WTC11 (cell line): ENCODE measurements at regions not wholly inside any gene's neighbourhood (a gene's known extent, or its start where the extent isn't known, plus 50 kb on each side); places are given as distances from the start of the nearest gene placed in this dataset.

Experiments
- ATAC-seq: fragments of 200-7000 bp; cut with Tn5 transposase; 2 replicates; pipeline ENCODE4 v1.10.0; 2021; ENCODE audit warnings: mild to moderate bottlenecking, moderate library complexity
- CTCF ChIA-PET: fragments of 300-600 bp; sonication (Branson Sonifier 250); formaldehyde crosslinking; loops from one replicate; lab custom pipeline; 2021; ENCODE audit warnings: antibody characterized with exemption; lab: Charles Lee
- POLR2A ChIA-PET: fragments of 350-600 bp; sonication (Branson Sonifier 250); formaldehyde crosslinking; loops from one replicate; lab custom pipeline; 2021; ENCODE audit warnings: antibody characterized with exemption; lab: Charles Lee
- DNase-seq: peaks from one replicate; pipeline ENCODE4 v3.0.0; 2021; ENCODE audit warnings: low spot score
- H3K27ac Mint-ChIP-seq: 2 replicates; pipeline ENCODE4 v1.8.0; 2021; ENCODE audit warnings: mixed read lengths
- H3K27me3 Mint-ChIP-seq: 2 replicates; pipeline ENCODE4 v1.8.0; 2021; ENCODE audit warnings: low read depth, mild to moderate bottlenecking, moderate library complexity, mixed read lengths
- H3K36me3 Mint-ChIP-seq: 2 replicates; pipeline ENCODE4 v1.8.0; 2021; ENCODE audit warnings: mixed read lengths
- H3K4me1 Mint-ChIP-seq: 2 replicates; pipeline ENCODE4 v1.8.0; 2022; ENCODE audit warnings: mixed read lengths
- H3K4me3 Mint-ChIP-seq: 2 replicates; pipeline ENCODE4 v1.8.0; 2021; ENCODE audit warnings: mild to moderate bottlenecking, moderate library complexity, mixed read lengths
- H3K9me3 Mint-ChIP-seq: 2 replicates; pipeline ENCODE4 v1.8.0; 2021; ENCODE audit warnings: mixed read lengths
- EMX1 ChIP-seq: fragments of 250-450 bp; sonication (Bioruptor Pico); IDR thresholded peaks from 2 replicates; pipeline ENCODE4 v1.8.0; 2021; ENCODE audit warnings: mild to moderate bottlenecking
- GRHL2 ChIP-seq: fragments of 250-450 bp; sonication (Bioruptor Pico); IDR thresholded peaks from 2 replicates; pipeline ENCODE4 v1.8.0; 2022; ENCODE audit warnings: mild to moderate bottlenecking, moderate library complexity; ENCODE audit not compliant: insufficient replicate concordance, severe bottlenecking
- NR2C2 ChIP-seq: sonication (generic); formaldehyde crosslinking; IDR thresholded peaks from 2 replicates; pipeline ENCODE4 v1.8.0; 2022; ENCODE audit warnings: mild to moderate bottlenecking, missing genetic modification reagents
- RELA ChIP-seq: sonication (generic); formaldehyde crosslinking; IDR thresholded peaks from 2 replicates; pipeline ENCODE4 v1.8.1; 2022; ENCODE audit warnings: missing genetic modification reagents, mild to moderate bottlenecking, borderline replicate concordance
- SP1 ChIP-seq: sonication (generic); formaldehyde crosslinking; conservative IDR thresholded peaks from 2 replicates; pipeline ENCODE4 v1.8.1; 2022; ENCODE audit warnings: missing genetic modification reagents
- TEAD4 ChIP-seq: sonication (generic); formaldehyde crosslinking; IDR thresholded peaks from 2 replicates; pipeline ENCODE4 v1.8.0; 2022; ENCODE audit warnings: mild to moderate bottlenecking, missing genetic modification reagents
- TP53 ChIP-seq: sonication (generic); formaldehyde crosslinking; IDR thresholded peaks from 2 replicates; pipeline ENCODE4 v1.8.1; 2023; ENCODE audit warnings: mild to moderate bottlenecking, missing genetic modification reagents
- USF2 ChIP-seq: sonication (generic); formaldehyde crosslinking; IDR thresholded peaks from 2 replicates; pipeline ENCODE4 v1.8.1; 2023; ENCODE audit warnings: mild to moderate bottlenecking, missing genetic modification reagents, moderate library complexity
- ZNF532 ChIP-seq: fragments of 250-450 bp; sonication (Bioruptor Pico); IDR thresholded peaks from 2 replicates; pipeline ENCODE4 v1.9.0; 2021; ENCODE audit warnings: mild to moderate bottlenecking, borderline replicate concordance
- TF ChIP-seq, protein P1 (sequence below): fragments of 250-450 bp; sonication (Bioruptor Pico); IDR thresholded peaks from 2 replicates; pipeline ENCODE4 v2.1.2; 2022; ENCODE audit warnings: mild to moderate bottlenecking, moderate library complexity
- TF ChIP-seq, protein P2 (sequence below): sonication (generic); formaldehyde crosslinking; IDR thresholded peaks from 2 replicates; pipeline ENCODE4 v1.8.0; 2023; ENCODE audit warnings: mild to moderate bottlenecking, missing genetic modification reagents
- TF ChIP-seq, protein P3 (sequence below): sonication (generic); formaldehyde crosslinking; IDR thresholded peaks from 2 replicates; pipeline ENCODE4 v1.8.0; 2022; ENCODE audit warnings: missing genetic modification reagents
- TF ChIP-seq, protein P4 (sequence below): sonication (generic); formaldehyde crosslinking; IDR thresholded peaks from 2 replicates; pipeline ENCODE4 v1.8.0; 2022; ENCODE audit warnings: mild to moderate bottlenecking, missing genetic modification reagents

GRCh38 chr5:176187276-176188062 is 50.8 kb upstream of the SIMC1 start (continued):
- TF ChIP-seq TEAD4 = no peak
- TF ChIP-seq, all 79 proteins: peak for 0

DNA sequence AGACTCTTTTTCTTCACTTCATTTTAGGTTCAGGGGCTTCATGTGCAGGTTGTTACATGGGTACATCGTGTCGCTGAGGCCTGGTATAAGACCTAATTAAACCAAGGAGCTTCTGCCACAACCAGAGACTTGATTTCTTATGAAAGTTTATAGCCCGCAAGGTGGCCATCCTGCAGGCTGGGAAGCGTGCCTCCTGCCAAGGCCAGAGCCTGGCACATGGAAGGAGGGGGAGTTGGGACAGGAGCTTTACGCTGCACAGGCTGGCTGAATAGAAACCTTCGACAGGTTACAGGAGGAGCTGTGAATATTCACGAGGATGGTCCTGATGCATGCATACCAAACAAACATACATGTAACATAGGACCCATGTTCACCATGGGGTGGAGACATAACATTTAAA is 50.1 kb upstream of the SIMC1 start:
- ChIA-PET POLR2A (no interaction called here), CTCF (no interaction called here)
- no peak for TF ChIP-seq ZNF532 (CRISPR knock-in tag)
- no peak for TF ChIP-seq GRHL2
- TF ChIP-seq SP1 (CRISPR knock-in tag) = no peak
- TF ChIP-seq TP53 (CRISPR knock-in tag) = no peak
- no peak for TF ChIP-seq NR2C2 (CRISPR knock-in tag)
- no peak for TF ChIP-seq USF2
- TF ChIP-seq, protein P1, sequence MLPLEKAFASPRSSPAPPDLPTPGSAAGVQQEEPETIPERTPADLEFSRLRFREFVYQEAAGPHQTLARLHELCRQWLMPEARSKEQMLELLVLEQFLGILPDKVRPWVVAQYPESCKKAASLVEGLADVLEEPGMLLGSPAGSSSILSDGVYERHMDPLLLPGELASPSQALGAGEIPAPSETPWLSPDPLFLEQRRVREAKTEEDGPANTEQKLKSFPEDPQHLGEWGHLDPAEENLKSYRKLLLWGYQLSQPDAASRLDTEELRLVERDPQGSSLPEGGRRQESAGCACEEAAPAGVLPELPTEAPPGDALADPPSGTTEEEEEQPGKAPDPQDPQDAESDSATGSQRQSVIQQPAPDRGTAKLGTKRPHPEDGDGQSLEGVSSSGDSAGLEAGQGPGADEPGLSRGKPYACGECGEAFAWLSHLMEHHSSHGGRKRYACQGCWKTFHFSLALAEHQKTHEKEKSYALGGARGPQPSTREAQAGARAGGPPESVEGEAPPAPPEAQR (CRISPR knock-in tag) = no peak
- TF ChIP-seq, protein P2, sequence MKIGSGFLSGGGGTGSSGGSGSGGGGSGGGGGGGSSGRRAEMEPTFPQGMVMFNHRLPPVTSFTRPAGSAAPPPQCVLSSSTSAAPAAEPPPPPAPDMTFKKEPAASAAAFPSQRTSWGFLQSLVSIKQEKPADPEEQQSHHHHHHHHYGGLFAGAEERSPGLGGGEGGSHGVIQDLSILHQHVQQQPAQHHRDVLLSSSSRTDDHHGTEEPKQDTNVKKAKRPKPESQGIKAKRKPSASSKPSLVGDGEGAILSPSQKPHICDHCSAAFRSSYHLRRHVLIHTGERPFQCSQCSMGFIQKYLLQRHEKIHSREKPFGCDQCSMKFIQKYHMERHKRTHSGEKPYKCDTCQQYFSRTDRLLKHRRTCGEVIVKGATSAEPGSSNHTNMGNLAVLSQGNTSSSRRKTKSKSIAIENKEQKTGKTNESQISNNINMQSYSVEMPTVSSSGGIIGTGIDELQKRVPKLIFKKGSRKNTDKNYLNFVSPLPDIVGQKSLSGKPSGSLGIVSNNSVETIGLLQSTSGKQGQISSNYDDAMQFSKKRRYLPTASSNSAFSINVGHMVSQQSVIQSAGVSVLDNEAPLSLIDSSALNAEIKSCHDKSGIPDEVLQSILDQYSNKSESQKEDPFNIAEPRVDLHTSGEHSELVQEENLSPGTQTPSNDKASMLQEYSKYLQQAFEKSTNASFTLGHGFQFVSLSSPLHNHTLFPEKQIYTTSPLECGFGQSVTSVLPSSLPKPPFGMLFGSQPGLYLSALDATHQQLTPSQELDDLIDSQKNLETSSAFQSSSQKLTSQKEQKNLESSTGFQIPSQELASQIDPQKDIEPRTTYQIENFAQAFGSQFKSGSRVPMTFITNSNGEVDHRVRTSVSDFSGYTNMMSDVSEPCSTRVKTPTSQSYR (CRISPR knock-in tag) = no peak
- TF ChIP-seq, protein P3, sequence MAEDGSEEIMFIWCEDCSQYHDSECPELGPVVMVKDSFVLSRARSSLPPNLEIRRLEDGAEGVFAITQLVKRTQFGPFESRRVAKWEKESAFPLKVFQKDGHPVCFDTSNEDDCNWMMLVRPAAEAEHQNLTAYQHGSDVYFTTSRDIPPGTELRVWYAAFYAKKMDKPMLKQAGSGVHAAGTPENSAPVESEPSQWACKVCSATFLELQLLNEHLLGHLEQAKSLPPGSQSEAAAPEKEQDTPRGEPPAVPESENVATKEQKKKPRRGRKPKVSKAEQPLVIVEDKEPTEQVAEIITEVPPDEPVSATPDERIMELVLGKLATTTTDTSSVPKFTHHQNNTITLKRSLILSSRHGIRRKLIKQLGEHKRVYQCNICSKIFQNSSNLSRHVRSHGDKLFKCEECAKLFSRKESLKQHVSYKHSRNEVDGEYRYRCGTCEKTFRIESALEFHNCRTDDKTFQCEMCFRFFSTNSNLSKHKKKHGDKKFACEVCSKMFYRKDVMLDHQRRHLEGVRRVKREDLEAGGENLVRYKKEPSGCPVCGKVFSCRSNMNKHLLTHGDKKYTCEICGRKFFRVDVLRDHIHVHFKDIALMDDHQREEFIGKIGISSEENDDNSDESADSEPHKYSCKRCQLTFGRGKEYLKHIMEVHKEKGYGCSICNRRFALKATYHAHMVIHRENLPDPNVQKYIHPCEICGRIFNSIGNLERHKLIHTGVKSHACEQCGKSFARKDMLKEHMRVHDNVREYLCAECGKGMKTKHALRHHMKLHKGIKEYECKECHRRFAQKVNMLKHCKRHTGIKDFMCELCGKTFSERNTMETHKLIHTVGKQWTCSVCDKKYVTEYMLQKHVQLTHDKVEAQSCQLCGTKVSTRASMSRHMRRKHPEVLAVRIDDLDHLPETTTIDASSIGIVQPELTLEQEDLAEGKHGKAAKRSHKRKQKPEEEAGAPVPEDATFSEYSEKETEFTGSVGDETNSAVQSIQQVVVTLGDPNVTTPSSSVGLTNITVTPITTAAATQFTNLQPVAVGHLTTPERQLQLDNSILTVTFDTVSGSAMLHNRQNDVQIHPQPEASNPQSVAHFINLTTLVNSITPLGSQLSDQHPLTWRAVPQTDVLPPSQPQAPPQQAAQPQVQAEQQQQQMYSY (CRISPR knock-in tag) = no peak
- TF ChIP-seq, protein P4, sequence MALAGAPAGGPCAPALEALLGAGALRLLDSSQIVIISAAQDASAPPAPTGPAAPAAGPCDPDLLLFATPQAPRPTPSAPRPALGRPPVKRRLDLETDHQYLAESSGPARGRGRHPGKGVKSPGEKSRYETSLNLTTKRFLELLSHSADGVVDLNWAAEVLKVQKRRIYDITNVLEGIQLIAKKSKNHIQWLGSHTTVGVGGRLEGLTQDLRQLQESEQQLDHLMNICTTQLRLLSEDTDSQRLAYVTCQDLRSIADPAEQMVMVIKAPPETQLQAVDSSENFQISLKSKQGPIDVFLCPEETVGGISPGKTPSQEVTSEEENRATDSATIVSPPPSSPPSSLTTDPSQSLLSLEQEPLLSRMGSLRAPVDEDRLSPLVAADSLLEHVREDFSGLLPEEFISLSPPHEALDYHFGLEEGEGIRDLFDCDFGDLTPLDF (CRISPR knock-in tag) = no peak
- no peak for TF ChIP-seq EMX1
- no peak for TF ChIP-seq RELA (CRISPR knock-in tag)
- Mint-ChIP-seq H3K4me1 (peaks cover 9% of the 10 kb centered on the region), H3K9me3 (no peaks in the 10 kb centered on the region), H3K27ac (no peak overlapping the region), H3K4me3 (no peak overlapping the region), H3K27me3 (peaks cover 4% of the 10 kb centered on the region; the same call in 1 of the 2 replicates), H3K36me3 (no peaks in the 10 kb centered on the region)
- ATAC-seq (no peak), DNase-seq (no peak)
